NCI-H345 treated with DMSO at 0.1 percent for 48 hours (cell line): ENCODE measurements at regions not wholly inside any gene's neighbourhood (a gene's known extent, or its start where the extent isn't known, plus 50 kb on each side); places are given as distances from the start of the nearest gene placed in this dataset.
"Not testable (repeated sequence)": the region's sequence is repeated elsewhere in the genome, so short reads cannot be mapped to it uniquely, and the experiment has no call there.

ENCODE experiments used
- DNase-seq: peaks from one replicate; lab custom pipeline; 2025; ENCODE audit not compliant: unreplicated experiment; lab: John Stamatoyannopoulos, UW

GRCh38 chr2:126952216-126952615 lies 53.5 kb downstream of the TEX51 start:
- DNase-seq: no peak

GRCh38 chr2:126953483-126953882 lies 54.8 kb downstream of the TEX51 start:
- DNase-seq: no peak

DNA sequence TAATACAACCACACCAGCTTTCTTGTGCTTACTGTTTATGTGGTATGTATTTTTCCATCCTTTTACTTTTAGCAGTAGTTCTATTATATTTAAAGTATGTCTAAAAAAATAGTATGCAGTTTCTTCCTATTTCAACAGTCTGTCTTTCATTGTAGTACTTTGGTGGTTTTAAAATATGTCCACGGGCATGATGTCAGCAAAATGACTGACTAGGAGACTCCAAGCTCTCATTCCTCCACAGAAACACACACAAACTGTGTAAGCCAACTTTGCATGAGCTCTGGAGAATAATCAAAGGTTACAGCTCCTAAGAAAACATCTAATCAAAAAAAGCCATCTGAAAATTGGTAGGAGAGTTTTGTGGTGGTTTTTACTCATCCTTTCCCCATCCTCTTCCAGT lies 56.1 kb downstream of the TEX51 start:
- DNase-seq: no peak

- DNase-seq: not testable (repeated sequence)
Measured at GRCh38 chr2:126956773-126957172, 58.1 kb downstream of the TEX51 start.

DNA sequence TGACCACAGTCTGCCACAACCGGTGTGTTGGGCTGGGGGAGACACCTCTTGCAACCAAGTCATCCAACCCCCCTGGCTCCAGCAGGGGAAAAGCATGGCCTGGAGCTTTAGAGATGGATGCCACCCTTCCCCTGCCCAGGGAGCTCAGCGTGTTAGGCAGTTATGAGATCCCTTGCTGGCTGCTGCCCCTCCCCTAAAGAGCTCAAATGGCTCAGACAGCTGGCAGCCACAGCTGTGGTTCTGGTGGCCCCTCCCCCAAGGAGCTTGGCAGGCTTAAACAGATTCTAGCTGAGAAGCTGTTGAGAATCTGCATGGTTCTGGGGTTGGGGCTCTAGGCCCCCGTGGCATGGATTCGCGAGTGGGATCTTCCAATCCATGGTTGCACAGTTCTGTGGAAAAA lies 64.7 kb downstream of the TEX51 start:
- DNase-seq: no peak

DNA sequence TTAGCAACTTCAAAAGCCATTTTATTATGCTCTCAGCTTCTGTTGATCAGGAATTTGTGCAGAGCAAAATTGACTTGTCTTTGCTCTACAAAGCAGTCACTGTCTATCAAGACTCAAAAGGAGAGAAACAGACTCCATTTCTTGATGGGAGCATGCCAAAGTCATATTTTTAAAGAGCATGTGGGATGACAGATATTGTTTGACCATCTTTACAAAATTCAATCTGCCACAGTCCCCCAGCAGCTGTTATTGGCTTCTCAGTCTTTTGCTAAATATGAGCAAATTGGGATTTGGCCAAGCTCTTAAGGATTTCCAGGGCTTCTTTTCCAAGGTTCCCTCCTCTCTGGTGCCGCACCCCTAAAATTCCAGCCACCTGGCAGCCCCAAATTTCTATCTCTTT lies 67.9 kb downstream of the TEX51 start:
- DNase-seq: no peak

GRCh38 chr2:126970583-126970982 lies 71.9 kb downstream of the TEX51 start:
- peak; percentile 21 for DNase-seq

GRCh38 chr2:126971162-126971480 lies 72.4 kb downstream of the TEX51 start:
- no peak for DNase-seq

DNA sequence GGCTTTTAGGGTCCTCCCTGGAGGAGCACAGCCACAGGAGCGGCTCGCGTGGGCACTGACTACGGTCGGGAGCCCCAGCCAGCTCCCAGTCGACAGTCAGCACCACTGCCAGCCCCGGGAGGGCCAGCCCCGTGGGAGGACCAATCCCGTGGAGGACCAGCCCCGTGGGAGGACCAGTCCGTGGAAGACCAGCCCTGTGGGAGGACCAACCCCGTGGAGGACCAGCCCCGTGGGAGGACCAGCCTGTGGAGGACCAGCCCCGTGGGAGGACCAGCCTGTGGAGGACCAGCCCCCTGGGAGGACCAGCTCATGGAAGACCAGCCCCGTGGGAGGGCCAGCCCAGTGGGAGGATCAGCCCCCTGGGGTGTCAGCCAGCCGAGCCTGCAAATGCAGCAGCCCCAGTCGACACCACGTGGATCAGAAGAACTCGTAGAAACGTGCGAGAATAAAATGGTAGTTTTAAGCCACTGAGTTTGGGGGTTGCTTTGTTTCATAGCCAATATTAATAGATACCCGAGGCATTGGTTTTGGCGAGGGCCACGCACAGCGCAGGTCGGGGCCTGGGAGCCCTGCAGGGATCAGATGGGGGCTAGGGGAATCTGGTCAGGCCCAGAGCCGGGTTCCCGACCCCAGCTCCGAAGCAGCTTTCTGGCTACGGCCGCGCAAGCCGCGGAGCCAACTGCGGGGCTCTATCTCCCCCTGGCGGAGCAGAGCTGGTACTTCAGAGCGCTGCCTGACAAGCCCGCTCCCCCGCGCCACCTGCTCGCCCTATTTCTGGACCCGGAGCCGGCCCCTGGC lies 73.0 kb downstream of the TEX51 start:
- peak; percentile 31 for DNase-seq

- no peak for DNase-seq
Measured at GRCh38 chr2:126972279-126972626, 73.6 kb downstream of the TEX51 start.

DNA sequence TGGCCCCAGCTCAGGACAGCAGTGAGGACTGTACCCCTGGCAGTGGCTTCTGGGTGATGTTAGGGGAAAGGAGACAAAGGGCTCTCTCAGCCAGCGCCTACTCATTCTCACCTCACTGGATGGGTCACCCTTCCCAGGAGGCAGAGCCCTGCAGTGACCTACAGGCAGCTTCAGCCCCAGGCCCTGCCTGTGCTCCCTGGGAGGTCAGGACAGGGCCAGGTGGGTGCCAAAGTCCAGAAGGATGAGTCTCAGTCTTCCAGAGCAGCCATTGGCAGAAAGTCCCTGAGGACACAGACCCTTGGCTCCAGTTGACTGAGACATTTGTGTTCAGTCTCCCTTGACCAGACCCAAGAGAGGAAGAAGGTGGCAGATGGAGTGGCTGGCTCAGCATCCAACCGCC lies 75.1 kb downstream of the TEX51 start:
- no peak for DNase-seq

DNA sequence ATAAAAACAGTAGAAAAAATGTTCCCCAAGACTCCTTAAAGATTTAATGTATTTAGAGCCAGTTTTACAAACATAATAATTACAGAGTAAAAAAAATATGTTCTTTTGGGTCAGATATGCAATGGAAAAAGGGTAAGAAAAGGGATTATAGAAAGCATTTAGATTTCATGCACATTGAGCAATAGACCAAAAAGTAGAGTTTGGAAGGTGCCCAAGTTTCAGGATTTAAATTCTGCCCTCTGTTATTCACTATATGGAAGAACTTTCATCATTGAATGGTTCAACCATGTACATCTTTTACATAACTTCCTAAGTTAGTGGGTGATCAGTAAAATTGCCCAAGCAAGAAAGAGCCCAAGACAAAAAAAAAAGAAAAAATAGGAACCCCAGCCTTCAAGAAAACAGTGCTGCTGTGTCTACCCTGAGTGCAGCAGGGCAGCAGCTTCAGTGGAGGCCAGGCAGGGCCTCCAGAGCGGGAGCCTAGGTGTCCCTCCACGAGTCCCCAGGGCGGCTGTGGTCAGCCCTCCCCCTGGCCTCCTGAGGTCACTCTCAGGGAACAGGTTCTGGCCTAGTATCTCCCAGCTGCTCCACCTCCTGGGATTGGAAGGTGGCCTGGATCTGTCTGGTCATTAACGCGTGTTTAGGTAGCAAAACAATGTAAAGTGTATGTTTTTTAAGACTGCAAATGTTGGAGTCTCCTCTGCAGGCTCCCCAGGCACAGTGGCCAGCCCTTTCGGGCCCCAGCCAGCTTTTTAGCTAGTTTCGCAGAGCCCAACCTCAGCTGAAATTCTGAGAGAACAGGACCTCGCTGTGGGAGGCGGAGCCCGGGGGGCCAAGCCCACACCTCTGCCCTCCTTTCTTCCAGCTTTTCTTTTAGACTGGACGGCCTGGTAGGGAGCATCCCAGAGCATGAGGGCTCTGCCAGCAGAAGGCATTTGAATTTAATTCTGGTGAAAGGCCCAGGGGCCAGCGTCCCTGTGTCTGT lies 77.3 kb downstream of the TEX51 start:
- DNase-seq: no peak

DNA sequence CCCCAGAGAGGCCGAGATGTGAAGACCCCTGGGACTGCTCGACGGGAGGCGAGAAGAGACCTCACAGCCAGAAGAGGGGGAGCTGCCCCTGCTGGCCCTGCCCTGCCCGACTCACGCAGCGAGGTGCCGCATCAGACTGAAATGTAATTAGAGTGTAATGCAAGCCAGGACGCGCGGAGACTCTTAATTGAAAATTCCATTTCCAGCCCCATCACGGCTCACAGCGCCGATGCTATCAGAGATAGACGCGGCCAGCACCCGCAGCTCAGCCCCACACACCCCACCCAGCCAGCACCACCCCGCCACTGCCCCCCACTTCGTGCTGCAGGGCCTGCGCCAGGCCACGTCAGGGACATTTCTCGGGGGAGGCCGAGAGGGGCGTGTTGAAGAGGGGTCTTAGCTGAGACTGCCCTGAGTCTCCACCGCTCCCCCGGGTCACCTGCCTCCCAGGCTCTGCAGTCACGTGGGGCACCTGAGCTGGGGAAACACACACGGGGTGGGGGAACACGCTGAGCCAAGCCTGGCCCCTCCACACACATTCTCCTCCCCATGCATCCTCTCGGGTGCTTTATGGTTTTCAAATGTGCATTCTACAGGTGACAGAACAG lies 78.1 kb downstream of the TEX51 start:
- DNase-seq: no peak

- DNase-seq: no peak
Measured at GRCh38 chr2:126978333-126978732, 79.6 kb downstream of the TEX51 start.

GRCh38 chr2:126979039-126980003 lies 80.6 kb downstream of the TEX51 start:
- no peak for DNase-seq

DNA sequence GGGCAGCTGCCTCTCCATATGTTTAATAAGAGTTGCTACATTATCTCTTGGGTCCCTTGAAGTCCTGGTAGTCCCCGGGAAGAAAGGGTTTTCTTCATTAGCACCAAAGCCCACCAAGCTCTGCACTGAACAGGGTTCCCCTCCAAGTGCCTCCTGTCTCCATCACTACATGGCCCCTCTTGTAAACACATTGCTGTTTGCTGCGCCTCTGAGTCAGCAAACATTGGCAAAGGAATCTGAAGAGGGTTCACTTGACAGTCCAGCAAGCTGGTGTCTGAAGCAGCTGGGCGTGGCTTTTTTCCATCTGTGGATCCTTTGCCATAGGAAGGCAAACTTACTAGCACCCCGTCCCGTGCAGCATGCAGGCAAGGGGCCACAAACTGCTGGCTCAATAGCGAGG lies 82.8 kb downstream of the TEX51 start:
- no peak for DNase-seq

DNA sequence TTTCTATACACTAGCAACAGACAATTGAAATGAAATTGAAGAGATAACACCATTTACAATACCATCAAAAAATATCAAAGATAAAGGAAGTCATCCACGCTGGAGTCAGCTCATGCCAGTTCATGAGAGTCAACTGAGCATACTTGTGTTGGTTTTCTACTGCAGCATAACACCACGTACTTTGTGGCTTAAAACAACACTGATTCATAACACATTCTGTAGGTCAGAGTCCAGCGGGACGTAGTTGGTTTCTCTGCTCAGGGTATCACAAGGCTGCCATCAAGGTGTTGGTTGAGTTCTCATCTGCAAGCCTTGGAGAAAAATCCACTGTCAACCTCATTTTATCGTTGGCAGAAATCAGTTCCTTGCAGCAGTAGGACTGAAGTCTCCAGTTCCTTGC lies 84.2 kb downstream of the TEX51 start:
- DNase-seq: no peak

- DNase-seq: no peak
Measured at GRCh38 chr2:126986631-126987187, 88.0 kb downstream of the TEX51 start.

DNA sequence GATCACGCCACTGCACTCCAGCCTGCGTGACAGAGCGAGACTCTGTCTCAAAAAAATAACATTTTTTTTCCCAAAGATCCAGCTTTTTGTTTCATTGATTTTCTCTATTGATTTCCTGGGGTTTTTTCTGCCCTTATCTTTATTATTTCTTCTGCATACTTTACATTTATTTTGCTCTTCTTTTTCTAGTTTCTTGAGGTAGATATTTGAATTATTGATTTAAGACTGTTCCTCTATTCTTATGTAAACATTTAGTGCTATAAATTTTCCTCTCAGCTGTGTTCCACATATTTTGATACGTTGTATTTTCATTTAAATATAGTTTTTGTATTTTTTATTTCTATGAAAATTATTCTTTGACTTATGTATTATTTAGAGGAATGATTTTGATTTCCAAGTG lies 89.8 kb downstream of the TEX51 start:
- no peak for DNase-seq

- DNase-seq: not testable (repeated sequence)
Measured at GRCh38 chr2:126989064-126989463, 90.4 kb downstream of the TEX51 start.
